Activated T-helper 9 cell treated with anti-CD3 and anti-CD28 coated beads, Interleukin-2, amount 50 U/mL, for 16 hours (primary cell): ENCODE measurements at regions not wholly inside any gene's neighbourhood (a gene's known extent, or its start where the extent isn't known, plus 50 kb on each side); places are given as distances from the start of the nearest gene placed in this dataset.

ENCODE experiments used
- DNase-seq: peaks from one replicate; pipeline ENCODE4 v3.0.0-alpha.2; 2020; ENCODE audit warnings: low read depth

DNA sequence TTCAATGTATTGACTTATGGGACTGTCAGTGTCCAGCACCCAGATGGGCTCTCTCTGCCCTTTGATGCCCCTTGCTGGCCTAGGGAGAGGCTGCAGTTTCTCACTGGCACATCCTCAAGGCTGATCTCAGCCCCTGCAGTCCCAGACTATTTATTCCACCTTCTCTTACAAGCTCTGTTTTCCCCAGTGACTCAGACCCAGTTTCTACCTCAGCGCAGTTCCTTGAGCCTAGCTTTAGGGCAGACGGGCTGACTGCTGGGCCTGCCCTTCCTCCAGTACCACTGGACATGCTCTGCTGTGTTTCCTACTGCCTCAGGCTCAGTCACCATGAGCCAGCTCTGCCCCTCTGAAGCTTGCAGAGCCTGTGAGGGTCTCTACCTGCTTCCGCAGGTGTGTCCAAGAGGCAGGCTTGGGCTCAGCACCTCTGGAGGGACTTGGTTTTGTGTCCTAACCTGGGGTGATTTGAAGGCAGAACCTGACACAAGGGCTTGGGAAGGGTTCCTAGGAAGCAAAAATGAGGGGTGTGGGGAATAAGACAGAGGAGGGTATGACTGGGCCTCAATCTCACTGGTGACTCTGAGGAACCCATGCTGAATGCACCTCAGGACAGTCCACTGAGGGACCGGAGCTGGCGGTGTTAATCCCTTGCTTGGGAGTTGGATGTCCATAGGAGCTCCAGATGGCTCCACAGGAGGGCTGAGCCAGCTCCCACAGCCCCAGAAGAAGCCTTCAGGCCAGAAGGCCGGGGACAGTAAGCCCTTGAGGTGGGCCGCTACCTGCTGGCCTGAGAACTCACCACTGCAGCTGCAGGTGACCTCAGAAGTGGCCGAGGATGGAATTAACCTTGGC lies 689.9 kb downstream of the MATN1 start:
- DNase-seq, result no peak

DNA sequence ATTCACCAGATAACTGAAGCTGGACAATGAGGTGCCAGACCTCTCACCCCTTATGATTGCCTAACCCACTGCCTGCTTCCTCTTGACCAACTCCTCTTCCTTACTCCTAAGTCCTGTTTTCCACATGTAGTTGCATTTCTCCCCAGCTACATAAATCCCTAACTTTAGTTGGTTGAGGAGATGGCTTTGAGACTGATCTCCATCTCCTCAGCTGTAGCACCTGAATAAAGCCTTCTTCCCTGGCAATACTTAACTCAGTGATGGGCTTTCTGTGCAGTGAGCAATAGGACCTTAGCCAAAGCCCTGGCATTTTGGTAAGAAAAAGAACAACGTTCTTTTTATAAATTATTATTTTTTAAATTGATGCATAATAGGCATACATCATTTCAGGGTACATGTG lies 691.1 kb downstream of the MATN1 start:
- DNase-seq, result no peak

DNA sequence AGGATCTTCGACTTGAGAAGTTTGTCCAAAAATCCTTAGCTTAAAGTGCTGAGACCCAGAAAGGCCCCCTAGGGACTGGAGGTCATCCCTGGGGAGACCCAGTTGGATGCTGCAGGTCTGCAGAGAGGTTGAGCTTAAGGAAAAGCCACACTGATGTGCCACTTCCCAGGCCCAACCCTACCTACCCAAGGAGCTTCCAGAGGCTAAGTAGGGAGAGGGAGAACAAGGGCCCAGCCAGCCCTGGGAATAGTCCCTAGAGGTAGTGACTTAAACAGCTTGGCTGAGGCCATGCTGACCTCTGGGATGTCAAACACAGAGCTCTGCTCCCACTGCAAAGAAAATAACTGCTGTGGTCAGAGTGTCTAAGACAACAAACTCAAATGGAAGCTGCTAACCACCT lies 693.7 kb downstream of the MATN1 start:
- DNase-seq, result no peak

DNA sequence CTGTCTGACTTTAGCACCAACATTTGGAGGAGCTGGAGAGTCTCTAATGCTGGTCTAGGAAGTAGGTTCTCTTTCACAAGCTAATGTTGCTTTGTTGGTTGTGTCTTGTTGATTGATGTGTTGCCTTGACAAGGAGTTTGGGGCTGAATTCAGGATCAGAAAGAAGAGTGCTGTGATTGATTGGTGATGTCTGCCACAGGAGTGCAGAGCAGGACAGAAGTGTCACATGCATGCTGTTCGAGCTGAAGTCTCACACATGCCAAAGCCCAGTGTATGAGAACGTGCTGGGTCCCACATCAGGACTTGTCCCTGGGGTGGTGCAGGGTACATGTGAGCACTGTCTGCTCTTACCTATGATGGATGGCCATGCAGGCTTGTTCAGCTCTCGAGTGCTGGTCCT lies 694.4 kb downstream of the MATN1 start:
- DNase-seq, result no peak

DNA sequence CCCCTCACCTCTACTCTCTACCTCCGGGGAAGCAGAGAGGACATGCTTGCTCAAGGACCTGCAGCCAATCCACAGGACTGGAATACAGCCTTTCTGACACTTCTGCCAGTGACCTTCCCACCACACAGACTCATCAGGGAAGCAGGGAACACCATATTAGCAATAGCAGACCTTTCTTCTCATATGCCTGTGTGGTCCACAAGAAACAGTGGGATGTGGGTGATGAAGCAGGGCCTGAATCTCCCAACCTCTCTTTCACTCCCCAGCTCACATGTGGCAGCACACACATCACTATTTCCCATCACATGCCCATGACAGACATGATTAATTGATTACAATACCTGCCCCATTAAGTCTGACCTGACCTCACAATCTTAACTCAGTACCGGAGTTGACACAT lies 695.1 kb downstream of the MATN1 start:
- DNase-seq, result no peak

DNA sequence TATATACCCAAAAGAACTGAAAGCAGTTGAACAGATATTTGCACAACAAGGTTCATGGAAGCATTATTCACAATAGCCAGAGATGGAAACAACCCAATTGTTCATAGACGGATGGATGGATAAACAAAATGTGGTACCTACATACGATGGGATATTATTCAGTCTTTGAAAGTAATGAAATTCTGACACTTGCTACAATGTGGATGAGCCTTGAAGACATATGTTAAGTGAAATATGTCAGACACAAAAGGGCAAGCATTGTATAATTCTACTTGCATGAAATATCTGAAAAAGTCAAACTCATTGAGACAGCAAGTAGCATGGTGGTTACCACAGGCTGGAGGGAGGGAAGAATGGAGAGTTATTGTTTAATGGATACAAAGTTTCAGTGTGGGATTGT lies 696.1 kb downstream of the MATN1 start:
- no peak for DNase-seq

DNA sequence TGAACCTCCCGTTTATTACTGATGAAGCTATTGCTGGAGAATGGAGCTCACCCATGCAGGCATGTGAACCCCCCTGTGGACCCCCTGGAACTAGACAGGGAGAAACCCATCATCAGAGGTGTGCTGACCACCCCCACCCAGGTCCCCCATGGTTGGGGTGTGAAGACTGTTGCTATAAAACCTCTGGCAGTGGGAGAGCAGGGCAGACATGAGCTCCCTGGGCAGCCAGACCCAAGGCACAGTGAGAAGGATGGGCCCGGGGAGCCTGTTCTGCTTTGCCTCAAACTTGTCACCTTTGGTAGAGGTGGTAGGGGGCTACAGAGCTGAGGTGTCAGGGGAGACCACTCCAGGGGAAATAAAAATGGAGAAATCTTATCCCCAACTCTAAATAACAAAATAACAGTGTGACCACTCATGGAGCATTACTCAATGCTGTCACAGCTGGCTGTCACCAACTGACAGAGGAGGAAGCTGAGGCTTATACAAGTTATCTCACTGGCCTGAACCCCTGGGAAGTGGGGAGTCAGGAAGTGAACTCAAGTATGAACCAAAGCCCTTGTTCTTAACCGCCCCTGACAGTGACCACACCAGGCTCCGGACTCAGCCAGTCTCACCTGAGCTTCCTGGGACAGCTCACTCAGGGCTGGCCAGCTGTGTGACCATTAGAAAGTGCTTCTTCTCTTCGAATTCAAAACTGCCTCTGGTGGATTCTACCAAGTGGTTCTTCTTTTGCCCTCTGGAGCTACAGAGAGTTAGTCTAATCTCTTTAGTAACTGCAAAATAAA lies 698.8 kb downstream of the MATN1 start:
- no peak for DNase-seq

DNA sequence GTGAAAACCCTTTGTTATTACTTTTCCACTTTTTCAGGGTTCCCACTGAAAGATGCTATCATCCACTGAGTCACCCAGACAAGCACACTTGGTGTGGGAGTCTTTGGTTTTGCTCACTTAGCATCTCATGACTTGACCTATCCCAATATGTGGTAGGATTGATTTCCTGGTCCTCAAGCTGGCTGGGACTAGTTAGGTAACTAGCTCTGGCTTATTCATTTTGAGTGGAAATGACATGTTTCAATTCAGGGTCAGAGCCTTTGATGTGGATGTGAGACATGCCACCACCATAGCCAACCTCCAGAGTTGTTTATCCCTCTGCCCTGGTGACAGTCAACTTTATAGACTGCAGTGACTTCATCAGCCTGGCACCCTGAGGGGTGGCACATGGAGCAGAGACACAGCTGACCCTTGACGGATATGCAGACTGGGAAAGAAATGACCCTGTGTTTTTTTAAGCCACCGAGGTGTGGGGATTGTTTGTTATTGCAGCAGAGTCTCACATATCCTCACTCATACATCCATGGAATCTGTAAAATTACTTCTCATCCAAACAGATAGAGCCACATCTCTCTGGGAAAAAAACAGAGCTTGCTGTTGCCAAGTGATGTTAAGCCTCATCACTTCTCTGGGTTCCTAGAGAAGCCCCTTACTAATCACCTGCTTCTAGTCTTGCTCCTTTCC lies 699.9 kb downstream of the MATN1 start:
- DNase-seq, result no peak

DNA sequence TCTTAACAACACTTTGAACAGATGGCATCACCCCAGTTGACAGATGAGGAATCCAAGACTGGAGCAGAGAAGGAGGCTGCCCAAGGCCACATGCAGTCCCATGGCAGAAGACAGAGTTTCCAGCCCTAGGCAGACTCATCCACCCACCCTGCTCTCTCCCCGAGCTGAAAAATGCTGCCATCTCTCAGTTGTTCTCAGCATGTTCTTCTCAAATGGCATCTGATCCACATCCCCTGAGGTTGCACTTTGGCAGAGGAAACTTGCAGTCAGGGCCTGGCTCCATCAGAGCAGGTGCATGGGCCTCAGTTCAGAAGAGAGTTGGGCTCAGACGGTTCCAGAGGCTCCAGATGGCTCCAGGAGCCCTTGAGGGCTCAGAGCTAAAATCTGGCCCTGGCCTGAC lies 709.4 kb downstream of the MATN1 start:
- no peak for DNase-seq

DNA sequence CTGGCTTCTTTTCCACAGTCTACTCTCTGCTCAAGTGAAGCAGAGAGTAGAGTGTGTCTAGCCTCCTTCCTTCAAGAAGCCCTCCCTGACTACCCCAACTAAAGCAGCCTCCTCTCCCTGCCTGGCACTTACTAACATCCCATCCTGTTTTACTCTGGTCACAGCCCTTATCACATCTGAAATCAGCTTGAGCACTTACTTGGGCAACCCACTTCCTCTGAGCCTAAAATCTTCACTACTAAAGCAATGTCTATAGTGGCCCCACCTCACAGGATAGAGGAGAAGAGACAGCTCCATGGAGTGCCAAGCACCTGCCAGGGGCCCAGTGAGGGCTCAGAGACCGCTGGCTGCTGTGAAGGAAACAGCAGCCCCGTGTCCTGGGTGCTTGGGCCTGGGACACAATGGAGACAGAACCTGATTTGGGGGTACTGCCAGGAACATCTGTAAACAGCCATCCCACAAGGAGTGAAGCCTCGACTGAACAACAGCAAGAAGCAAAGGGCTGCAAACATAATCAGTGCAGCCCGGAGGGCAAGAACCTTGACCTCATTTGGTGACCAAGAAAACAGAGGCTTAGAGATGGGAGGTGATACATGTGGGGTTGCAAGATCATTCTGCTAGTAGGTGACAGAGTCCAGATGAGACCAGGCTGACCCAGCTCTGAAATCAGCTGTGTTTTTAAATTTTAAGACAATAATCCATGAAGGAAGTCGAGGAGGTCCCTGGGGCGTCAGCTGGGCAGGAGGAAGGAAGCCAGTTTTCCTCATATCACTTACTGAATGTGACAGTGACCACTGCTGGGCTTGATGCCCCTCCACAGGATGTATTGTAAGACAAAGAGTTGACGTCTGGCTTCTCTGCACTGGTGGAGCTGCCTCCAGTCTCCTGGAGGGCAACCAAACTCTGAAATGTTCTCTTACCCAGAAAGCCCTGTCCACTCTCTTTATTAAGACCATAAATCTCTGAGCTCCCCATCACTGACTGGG lies 710.6 kb downstream of the MATN1 start:
- no peak for DNase-seq

DNA sequence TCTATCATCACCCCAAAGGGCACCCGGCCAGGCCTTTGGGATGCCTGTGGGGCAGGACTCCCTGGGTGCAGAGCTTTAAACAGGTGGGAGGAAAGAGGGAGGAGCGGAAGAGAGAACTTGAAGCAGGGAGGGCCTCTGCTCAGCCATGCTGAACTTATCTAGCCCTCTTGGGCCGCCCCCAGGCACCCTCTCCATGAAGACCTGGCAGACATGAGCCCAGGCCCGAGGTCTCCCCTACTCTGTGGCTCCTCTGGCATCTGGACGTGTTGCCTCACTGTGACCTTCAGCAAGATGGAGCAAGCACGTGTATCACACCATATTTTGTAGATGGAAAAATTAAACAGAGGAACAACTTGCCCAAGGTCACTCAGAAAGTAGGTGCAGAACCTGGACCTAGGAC lies 711.4 kb downstream of the MATN1 start:
- DNase-seq, result no peak

DNA sequence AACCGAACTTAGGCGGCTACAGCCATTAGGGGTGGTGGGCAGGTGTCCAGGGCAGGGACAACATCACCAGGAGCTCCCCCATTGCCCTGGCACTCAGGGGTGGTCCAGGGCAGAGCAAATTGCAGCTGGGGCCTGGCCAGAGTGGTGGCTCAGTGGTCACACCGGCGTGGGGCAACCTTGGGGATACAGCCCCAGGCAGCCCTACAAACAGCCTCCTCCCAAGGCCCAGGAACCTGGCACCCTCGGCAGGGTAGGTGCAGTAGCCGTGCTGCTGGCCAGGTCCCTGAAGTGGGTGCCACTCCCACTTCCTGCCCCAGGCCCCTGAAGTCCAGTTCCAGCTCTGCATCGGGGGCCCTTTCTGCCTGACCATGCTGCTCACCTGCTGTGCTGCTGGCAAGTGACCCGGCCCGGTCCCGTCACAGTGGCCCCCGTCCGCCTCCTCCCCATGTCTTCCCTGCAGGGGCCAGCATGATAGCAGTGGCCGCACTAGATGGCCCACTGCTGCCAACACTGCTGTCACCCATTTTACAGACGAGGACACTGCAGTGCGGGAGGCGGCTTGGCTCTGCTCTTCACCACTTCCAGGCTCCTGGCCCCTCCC lies 712.8 kb downstream of the MATN1 start:
- no peak for DNase-seq

DNA sequence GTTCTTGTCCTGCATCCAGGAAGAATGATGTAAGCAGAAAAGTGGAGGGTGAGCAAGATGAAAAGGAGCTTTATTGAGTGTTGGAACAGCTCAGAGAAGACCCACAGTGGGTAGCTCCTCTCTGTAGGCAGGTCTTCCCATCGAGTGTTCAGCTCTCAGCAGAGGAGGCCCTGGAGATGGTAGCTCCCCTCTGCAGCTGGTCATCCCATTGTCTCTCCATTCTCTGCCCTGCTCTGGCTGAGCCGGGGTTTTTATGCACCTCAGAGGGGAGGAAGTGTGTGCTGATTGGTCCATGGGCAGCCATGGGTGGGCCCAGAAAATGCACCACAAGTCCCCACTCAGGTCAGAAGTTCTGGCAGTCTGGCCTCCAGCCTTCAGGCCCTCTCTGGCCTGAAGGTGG lies 713.7 kb downstream of the MATN1 start:
- no peak for DNase-seq

DNA sequence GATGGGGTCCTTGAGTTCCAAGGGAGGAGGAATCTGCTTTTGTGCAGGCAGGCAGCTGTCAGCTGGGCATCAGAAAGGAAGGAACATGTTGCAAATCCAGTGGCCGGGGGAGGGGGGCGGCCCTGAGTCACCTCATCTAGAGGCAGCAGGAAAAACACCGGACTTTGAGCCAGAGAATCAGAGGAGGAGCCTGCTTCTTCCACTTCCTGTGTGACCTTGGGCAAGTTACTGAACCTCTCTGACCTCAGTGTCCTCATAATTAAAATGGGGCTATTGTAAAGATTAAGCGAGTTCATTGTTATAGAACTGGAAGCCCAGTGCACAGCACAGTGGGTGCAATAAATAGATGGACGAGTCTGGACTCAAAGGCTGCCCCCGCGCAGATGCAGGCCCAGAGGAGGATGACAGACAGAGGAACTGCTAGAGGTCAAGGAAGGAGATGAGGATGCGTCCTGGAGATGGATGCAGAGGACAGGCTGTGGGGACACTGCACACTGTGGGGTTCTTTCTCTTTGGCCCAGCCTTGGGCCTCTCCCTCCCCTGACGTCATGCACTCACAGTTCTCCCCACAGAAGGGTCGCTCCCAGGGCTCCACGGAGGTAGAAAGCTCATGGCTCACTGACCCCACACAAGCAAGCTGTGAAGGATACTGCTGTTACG lies 714.3 kb downstream of the MATN1 start:
- no peak for DNase-seq

DNA sequence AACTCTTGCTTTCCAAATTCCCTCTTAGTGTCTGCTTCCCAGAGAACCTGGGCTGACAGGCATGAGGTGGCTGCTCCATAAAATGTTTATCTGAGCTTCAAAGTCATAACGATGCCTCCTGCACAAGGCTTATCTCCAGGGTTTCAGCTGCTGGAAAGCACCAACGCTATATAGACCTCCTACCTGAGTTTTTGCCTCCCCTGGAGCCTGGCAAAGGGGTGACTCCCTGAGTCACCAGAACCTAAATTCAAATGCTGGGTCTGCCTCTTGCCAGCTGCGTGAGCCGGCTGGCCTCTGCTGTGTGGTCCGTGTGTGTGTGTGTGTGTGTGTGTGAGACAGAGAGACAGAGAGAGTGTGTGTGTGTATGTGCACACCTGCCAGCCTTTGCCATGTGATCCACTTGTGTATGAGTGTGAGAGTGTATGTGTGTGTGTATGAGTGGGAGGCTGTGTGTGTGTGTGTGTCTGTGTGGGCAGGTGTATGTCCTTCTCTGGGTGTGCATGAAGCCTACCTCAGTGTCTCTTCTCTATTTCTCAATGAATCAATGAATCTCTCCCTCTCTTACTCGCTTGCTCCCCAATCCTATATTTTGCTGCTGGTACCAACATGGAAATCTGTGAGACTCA lies 714.9 kb downstream of the MATN1 start:
- no peak for DNase-seq

DNA sequence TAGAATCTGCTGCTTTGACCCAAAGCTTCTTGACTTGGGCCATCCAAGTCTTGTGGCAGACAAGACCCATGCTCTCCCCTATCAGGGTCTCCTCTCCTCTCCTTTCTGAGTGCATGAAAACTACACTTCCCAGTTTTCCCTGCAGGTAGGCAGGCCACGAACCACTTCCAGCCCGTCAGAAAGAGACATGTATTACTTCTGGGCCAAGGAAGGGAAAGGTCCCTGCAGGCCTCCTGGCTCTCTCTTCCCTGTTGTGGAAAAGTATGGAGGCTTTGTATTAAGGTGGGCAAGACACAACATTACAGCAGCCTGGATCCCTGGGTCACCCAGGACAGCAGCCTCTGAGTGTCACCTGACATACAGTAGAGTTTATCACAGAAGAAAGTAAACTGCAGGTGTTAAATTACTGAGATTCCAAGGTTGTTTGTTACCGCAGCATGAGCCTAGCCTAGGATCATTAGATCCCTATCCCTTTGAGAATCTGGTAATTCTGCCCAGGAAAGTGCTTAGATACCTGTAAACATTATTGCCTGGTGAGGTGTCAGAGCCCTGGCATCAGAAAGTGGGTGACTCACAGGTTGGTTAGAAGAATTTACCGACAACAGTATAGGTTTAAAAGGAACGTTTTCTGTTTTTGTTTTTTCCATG lies 717.3 kb downstream of the MATN1 start:
- DNase-seq, result no peak

DNA sequence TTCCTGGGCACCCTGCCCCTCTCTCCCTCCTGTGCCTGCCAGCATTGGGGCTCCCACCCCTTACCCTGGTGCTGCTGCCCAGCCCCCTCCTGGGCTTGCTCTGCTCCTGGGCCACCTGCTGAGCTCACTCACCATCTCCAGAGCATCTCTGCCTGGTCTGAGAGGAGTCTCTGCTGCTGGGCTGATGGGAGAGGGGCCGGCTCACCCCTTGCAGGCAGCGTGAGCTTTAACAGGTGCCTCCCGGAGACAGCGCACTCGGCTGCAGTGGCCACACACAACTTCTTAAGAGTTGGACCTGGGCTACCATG lies 721.7 kb downstream of the MATN1 start:
- no peak for DNase-seq

DNA sequence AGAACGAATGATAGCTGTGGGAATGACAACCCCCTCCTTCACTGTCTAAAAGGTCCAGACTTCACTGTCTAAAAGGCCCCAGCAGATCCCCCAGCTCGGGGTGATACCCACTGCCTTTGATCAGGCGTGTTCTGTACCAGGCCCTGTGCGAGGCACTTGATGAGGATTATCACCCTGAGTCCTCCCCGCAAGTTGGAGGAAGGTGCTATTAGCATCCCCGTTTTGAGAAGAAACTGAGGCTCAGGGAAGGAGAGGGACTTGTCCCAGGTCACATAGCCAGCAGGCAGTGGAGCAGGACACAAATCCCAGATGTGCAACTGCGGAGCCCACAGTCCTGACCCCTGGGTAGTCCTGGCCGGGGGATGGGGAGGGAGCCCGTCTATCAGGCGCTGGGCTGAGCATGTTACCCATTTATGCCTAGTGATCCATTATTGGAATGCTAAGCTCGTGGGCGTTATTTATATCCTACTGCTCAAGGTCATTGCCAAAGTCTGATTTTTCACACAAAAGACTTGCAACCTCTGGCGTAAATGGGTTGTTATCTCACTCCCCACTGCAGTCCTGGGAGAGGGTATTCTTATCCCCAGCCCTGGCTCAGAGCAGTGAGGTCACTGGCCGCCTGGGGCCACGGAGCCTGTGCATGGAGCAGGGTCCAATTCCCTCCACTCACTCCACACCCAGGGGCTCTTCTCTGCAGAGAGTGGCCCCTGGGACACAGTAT lies 722.2 kb downstream of the MATN1 start:
- DNase-seq, result no peak

DNA sequence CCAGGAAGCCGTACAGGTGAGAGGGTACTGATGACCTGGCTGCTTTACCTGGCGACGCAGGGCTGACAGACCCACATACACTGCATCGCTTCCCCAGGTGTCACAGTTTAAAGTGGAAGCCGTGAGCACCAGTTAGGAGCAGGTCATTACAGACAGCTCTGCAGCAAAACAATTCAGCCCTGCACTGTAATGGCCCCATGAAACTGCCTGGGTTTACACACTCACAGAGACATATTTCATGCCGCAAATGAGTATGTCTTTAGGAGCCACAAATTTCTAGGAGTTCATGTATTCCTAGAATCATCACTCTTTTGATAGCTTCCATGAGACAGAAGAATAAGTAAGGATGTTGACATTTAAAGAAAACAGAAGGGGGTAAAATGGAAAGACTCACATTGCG lies 723.1 kb downstream of the MATN1 start:
- no peak for DNase-seq
